Lung (tissue), 11 donors: ENCODE measurements at regions not wholly inside any gene's neighbourhood (a gene's known extent, or its start where the extent isn't known, plus 50 kb on each side); places are given as distances from the start of the nearest gene placed in this dataset.

Source experiments
- ATAC-seq: fragments of 200-7000 bp; cut with Tn5 transposase; one replicate; pipeline ENCODE4 v1.9.1; 2020; ENCODE audit warnings: moderate number of reproducible peaks; ENCODE audit not compliant: insufficient read depth, low FRiP score
- DNase-seq, 3 donors: peaks; one replicate each; pipeline ENCODE4 v3.0.0-alpha.2; 2013 to 2017
- H3K27ac ChIP-seq, 2 donors: one replicate each; pipeline ENCODE4 v1.5.1; 2013; ENCODE audit warnings: mild to moderate bottlenecking in 2 of 2, moderate library complexity in 2 of 2, control low read depth in 1 of 2, inconsistent platforms in 1 of 2, low read depth in 1 of 2, low read length in 1 of 2
- H3K27me3 ChIP-seq, 3 donors: one replicate each; pipeline ENCODE4 v1.5.1; 2013; ENCODE audit warnings: low read length in 2 of 3; ENCODE audit not compliant: control insufficient read depth in 3 of 3, insufficient read depth in 3 of 3
- H3K36me3 ChIP-seq, 4 donors: one replicate each; pipeline ENCODE4 v1.5.1; 2013; ENCODE audit warnings: low read length in 4 of 4, mild to moderate bottlenecking in 1 of 4, moderate library complexity in 1 of 4; ENCODE audit not compliant: control insufficient read depth in 4 of 4, insufficient read depth in 4 of 4
- H3K4me1 ChIP-seq, 5 donors: one replicate each; pipeline ENCODE4 v1.5.1; 2013; ENCODE audit warnings: low read length in 5 of 5, mild to moderate bottlenecking in 2 of 5, moderate library complexity in 1 of 5; ENCODE audit not compliant: control insufficient read depth in 5 of 5, insufficient read depth in 5 of 5
- H3K4me3 ChIP-seq: one replicate; pipeline ENCODE4 v1.5.1; 2013; ENCODE audit warnings: mild to moderate bottlenecking, control low read depth, moderate library complexity
- H3K9ac ChIP-seq, 2 donors: one replicate each; pipeline ENCODE4 v1.5.1; 2013; ENCODE audit warnings: low read length in 2 of 2, control low read depth in 1 of 2; ENCODE audit not compliant: insufficient read depth in 1 of 2
- H3K9me3 ChIP-seq, 4 donors: one replicate each; pipeline ENCODE4 v1.5.1; 2013; ENCODE audit warnings: low read length in 3 of 4, mild to moderate bottlenecking in 1 of 4, moderate library complexity in 1 of 4; ENCODE audit not compliant: control insufficient read depth in 4 of 4, insufficient read depth in 3 of 4
- whole genome bisulfite sequencing, 2 donors: extraction: QIAGEN DNeasy Blood & Tissue Kit; methylation state at CpG; one replicate each; pipeline ENCODE4 v1.1.7; 2013; 5-methylcytosine and 5-hydroxymethylcytosine counted together
- TF ChIP-seq, protein P1 (sequence below): IDR thresholded peaks from 2 replicates; pipeline ENCODE4 v1.5.1; 2012; ENCODE audit warnings: mild to moderate bottlenecking; ENCODE audit errors: control extremely low read depth, extremely low read depth
- donor health status: control.
- donor health status: control.
- donor health status: Bipolar disorder and iron deficiency.
- donor health status: healthy.
- donor health status: DM: yes; HTN: yes; CAD: no.

DNA sequence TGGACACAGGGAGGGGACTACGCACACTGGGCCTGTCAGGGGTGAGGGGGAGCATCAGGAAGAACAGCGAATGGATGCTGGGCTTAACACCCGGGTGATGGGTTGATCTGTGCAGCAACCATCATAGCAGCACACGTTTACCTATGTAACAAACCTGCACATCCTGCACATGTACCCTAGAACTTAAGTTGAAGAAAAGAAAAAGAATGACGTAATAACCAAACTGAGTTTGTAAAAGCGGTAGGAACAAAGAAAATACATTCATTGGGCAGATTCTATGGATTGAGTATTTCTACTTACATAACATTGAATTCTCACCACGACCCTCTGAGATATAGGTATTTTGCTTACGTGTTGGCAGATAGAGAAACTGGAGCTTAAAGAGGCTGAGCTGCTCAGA is 468.4 kb downstream of the TTLL7 start:
- Histone ChIP-seq H3K4me1 (no peaks in the 10 kb centered on the region), H3K9me3 (peaks cover 0 to 4% (median 0%) of the 10 kb centered on the region in 4 donors)
- WGBS, 2 donors = 92 to 95% methylated on average over 8 of the region's 8 CpGs

DNA sequence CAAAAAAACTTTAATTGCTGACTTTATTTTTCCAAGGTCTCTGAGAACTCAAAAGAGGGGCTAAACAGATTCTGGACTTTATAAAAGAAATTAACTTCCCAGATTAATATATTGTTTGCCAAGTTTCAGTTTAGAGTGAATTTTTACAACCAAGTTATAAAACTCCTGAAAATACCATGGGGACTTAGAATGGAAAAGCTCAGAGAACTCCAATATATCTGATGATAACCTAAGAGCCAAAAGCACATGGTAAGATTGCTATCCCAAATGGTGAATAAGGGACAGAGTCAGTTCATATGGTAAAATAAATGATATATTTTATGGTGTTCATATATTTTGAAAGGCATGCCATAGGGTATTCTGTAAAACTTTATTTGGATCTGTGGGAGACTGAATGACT is 470.9 kb downstream of the TTLL7 start:
- TF ChIP-seq, protein P1, sequence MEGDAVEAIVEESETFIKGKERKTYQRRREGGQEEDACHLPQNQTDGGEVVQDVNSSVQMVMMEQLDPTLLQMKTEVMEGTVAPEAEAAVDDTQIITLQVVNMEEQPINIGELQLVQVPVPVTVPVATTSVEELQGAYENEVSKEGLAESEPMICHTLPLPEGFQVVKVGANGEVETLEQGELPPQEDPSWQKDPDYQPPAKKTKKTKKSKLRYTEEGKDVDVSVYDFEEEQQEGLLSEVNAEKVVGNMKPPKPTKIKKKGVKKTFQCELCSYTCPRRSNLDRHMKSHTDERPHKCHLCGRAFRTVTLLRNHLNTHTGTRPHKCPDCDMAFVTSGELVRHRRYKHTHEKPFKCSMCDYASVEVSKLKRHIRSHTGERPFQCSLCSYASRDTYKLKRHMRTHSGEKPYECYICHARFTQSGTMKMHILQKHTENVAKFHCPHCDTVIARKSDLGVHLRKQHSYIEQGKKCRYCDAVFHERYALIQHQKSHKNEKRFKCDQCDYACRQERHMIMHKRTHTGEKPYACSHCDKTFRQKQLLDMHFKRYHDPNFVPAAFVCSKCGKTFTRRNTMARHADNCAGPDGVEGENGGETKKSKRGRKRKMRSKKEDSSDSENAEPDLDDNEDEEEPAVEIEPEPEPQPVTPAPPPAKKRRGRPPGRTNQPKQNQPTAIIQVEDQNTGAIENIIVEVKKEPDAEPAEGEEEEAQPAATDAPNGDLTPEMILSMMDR = no peak

More for the DNA sequence above, 468.4 kb downstream of the TTLL7 start:
- TF ChIP-seq, protein P1 = no peak
- no peaks in the 10 kb centered on the region for H3K36me3 ChIP-seq
- ATAC-seq (no peak), DNase-seq (no peak)
- no peak overlapping the region for H3K4me3 ChIP-seq
- no peaks in the 10 kb centered on the region for H3K27me3 ChIP-seq
- H3K27ac ChIP-seq = no peak overlapping the region
- H3K9ac ChIP-seq = no peak overlapping the region

DNA sequence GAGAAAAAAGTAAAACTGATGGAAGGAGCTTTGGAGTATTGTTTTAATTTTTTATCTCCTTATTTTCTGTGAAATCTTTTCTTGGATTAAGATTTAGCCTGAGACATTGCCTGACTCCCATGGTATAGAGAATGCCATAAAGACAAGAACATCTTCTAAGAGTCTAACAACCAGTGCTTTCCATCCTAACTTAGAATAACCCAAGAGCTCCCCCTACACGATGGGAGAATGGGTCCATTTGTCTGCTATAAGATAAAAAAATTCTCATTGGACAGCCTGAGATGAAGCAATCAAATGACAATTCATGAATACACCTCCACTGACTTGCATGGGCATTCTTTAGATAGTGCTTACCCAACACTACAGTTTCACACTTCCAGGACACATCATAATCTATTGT is 478.1 kb downstream of the TTLL7 start:
- 55 to 62% methylated on average over 1 of the region's 1 CpG for WGBS, 2 donors
- Histone ChIP-seq H3K9ac (no peak overlapping the region), H3K9me3 (no peaks in the 10 kb centered on the region), H3K4me1 (no peaks in the 10 kb centered on the region), H3K27me3 (no peaks in the 10 kb centered on the region), H3K27ac (no peak overlapping the region), H3K36me3 (no peaks in the 10 kb centered on the region), H3K4me3 (no peak overlapping the region)
- DNase-seq = no peak
- no peak for ATAC-seq
- TF ChIP-seq, protein P1 = no peak

More for the DNA sequence above, 470.9 kb downstream of the TTLL7 start:
- Histone ChIP-seq H3K4me1 (no peaks in the 10 kb centered on the region), H3K36me3 (no peaks in the 10 kb centered on the region), H3K27me3 (no peaks in the 10 kb centered on the region), H3K9me3 (peaks cover 0 to 4% (median 0%) of the 10 kb centered on the region in 4 donors), H3K4me3 (no peak overlapping the region), H3K9ac (no peak overlapping the region), H3K27ac (no peak overlapping the region)
- ATAC-seq (no peak), DNase-seq (no peak)

DNA sequence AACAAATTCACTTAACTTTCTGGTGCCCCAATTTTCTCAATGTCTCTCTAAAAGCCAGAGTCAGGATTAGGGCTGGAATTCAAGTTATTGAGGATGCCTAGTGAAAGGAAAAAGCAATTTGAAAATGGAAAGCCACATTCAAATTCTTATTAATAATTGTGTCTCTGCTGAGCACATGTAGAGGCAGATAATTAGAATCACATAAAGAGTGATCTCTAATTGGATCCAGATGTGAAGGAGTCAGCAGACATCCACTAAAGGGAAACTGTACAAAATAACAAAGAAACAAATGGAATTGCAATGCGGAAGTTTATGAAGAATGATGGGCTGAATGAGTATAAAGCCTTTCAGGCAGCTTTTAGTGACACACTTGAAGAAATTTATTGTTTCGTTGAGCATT is 482.6 kb downstream of the TTLL7 start:
- H3K27me3 ChIP-seq = no peaks in the 10 kb centered on the region
- H3K4me1 ChIP-seq = peaks cover 0 to 5% (median 0%) of the 10 kb centered on the region in 5 donors
- 89 to 91% methylated on average over 2 of the region's 2 CpGs for WGBS, 2 donors
- no peak overlapping the region for H3K9ac ChIP-seq
- H3K27ac ChIP-seq = no peak overlapping the region
- no peak overlapping the region for H3K4me3 ChIP-seq
- TF ChIP-seq, protein P1 = no peak
- ATAC-seq (no peak), DNase-seq (no peak)
- no peaks in the 10 kb centered on the region for H3K36me3 ChIP-seq
- H3K9me3 ChIP-seq = no peaks in the 10 kb centered on the region
